MCF 10A (cell line): ENCODE measurements at regions not wholly inside any gene's neighbourhood (a gene's known extent, or its start where the extent isn't known, plus 50 kb on each side); places are given as distances from the start of the nearest gene placed in this dataset.

Experiments
- BruUV-seq: library from RNA; stranded (reverse); fragments of 400-500 nt; replicated peaks from 2 replicates; lab custom pipeline; 2021; lab: Mats Ljungman, UMichigan
- CTCF ChIA-PET: fragments of 300-600 bp; sonication (Branson Sonifier 250); formaldehyde crosslinking; extraction: SDS; loops from one replicate; lab custom pipeline; 2021; ENCODE audit warnings: antibody characterized with exemption, inconsistent platforms; lab: Yijun Ruan, JAX
- POLR2A ChIA-PET: fragments of 300-600, 350-650 bp; sonication (Branson Sonifier 250); formaldehyde crosslinking; extraction: SDS; loops from one replicate; lab custom pipeline; 2020; ENCODE audit warnings: antibody characterized with exemption, inconsistent platforms; lab: Yijun Ruan, JAX
- DNase-seq: peaks from one replicate; pipeline ENCODE4 v3.0.0-alpha.2; 2018; ENCODE audit not compliant: unreplicated experiment
- H3K27ac Mint-ChIP-seq: one replicate; pipeline ENCODE4 v1.8.0; 2022; ENCODE audit warnings: mild to moderate bottlenecking, low read depth, mixed read lengths; ENCODE audit not compliant: unreplicated experiment
- H3K27me3 Mint-ChIP-seq: one replicate; pipeline ENCODE4 v1.8.0; 2022; ENCODE audit warnings: mixed read lengths; ENCODE audit not compliant: insufficient read depth, unreplicated experiment
- H3K36me3 Mint-ChIP-seq: one replicate; pipeline ENCODE4 v1.8.0; 2022; ENCODE audit warnings: mild to moderate bottlenecking, moderate library complexity, mixed read lengths; ENCODE audit not compliant: insufficient read depth, unreplicated experiment
- H3K4me1 Mint-ChIP-seq: one replicate; pipeline ENCODE4 v1.8.0; 2022; ENCODE audit warnings: mixed read lengths; ENCODE audit not compliant: insufficient read depth, unreplicated experiment
- H3K4me3 Mint-ChIP-seq: one replicate; pipeline ENCODE4 v1.8.0; 2022; ENCODE audit warnings: mild to moderate bottlenecking, moderate library complexity, mixed read lengths; ENCODE audit not compliant: unreplicated experiment
- H3K9me3 Mint-ChIP-seq: one replicate; pipeline ENCODE4 v1.8.0; 2022; ENCODE audit warnings: mixed read lengths; ENCODE audit not compliant: unreplicated experiment
- intact Hi-C: fragments of 100-400 bp; cut with micrococcal nuclease; formaldehyde crosslinking; loops from 2 replicates; pipeline ENCODE4 v1.14.1; 2022
- TF ChIP-seq, protein P1 (sequence below): fragments of 200-600 bp; IDR thresholded peaks from one replicate; pipeline ENCODE4 v1.8.0; 2022; ENCODE audit warnings: antibody characterized with exemption, mild to moderate bottlenecking; ENCODE audit not compliant: unreplicated experiment

DNA sequence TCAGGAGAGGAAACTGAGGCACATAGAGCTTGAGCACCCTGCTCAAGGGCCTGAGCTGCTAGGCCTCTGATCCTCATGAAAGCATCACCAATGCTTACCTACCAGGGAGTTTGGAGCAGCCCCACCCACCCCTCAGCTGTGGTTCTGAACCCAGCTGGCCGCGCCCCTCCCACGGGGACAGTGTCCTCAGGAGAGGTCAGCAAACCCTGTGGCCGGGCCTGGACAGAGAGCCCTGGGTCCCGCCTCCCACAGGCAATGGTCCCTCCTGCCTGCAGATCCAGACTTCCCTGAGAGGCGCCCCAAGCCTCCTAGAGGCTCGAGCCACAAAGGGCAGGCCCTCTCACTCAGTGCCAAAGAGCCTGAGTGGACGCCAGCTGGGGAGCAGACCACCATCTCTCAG is 184.9 kb downstream of the BRD1 start:
- H3K9me3 Mint-ChIP-seq: peaks cover 15% of the 10 kb centered on the region
- no peak for DNase-seq
- TF ChIP-seq, protein P1, sequence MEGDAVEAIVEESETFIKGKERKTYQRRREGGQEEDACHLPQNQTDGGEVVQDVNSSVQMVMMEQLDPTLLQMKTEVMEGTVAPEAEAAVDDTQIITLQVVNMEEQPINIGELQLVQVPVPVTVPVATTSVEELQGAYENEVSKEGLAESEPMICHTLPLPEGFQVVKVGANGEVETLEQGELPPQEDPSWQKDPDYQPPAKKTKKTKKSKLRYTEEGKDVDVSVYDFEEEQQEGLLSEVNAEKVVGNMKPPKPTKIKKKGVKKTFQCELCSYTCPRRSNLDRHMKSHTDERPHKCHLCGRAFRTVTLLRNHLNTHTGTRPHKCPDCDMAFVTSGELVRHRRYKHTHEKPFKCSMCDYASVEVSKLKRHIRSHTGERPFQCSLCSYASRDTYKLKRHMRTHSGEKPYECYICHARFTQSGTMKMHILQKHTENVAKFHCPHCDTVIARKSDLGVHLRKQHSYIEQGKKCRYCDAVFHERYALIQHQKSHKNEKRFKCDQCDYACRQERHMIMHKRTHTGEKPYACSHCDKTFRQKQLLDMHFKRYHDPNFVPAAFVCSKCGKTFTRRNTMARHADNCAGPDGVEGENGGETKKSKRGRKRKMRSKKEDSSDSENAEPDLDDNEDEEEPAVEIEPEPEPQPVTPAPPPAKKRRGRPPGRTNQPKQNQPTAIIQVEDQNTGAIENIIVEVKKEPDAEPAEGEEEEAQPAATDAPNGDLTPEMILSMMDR: no peak
- no peaks in the 10 kb centered on the region for H3K27me3 Mint-ChIP-seq
- H3K36me3 Mint-ChIP-seq: no peaks in the 10 kb centered on the region
- intact Hi-C loops: no loop called here
- no peaks in the 10 kb centered on the region for H3K4me1 Mint-ChIP-seq
- no peak overlapping the region for H3K27ac Mint-ChIP-seq
- no TSS peak for BruUV-seq
- ChIA-PET POLR2A (no interaction called here), CTCF (no interaction called here)
- H3K4me3 Mint-ChIP-seq: no peak overlapping the region

DNA sequence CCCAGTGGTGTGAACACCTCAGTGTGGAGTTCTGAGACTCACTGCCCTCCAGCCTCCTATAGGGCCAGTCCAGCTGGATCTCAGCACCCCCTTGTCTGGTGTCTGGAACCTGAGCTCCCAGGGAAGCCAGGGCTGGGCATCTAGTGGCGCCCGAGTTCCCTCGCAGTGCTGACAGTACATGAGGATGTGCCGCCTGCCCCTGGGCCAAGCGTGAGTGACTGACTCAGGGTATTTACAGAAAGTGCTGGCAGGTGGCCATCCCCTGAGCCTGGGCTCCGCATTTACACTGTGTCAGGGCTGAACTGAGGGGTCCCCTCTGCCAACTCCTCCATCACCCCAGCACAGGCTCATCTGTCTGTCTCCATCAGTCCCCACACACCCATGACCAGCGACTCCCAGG is 185.3 kb downstream of the BRD1 start:
- no peaks in the 10 kb centered on the region for H3K36me3 Mint-ChIP-seq
- intact Hi-C loops: no loop called here

DNA sequence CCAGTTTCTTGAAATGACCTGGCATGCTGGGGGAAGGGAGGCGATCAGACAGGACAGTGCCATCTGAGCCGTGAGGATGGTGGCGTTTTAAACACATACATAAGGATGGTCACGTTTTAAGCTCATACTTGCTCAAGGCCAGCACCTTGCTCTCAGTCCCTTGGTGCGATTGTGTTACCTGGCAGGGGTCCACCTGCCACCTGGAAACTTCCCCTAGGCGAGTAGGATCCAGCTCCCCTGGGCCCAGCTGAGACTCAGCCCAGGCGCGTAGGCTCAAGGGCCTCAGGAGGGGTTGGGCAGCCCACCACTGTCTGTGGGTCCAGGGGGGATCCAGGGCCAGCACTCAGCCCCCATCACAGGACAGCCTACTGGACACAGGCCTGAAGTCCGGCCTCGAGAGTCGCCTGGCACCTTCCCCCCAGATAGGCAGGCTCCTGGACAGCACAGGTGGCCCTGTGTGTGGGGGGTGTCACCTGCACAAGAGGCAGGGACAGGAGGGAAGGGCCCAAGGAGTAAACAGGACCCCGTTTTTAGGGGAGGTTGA is 185.8 kb downstream of the BRD1 start:
- Mint-ChIP-seq H3K27me3 (no peaks in the 10 kb centered on the region), H3K27ac (no peak overlapping the region), H3K36me3 (no peaks in the 10 kb centered on the region), H3K9me3 (peaks cover 14% of the 10 kb centered on the region), H3K4me3 (no peak overlapping the region), H3K4me1 (no peaks in the 10 kb centered on the region)
- no TSS peak for BruUV-seq
- TF ChIP-seq, protein P1: no peak
- POLR2A ChIA-PET: no interaction called here
- CTCF ChIA-PET: no interaction called here
- DNase-seq: no peak
- intact Hi-C loops: no loop called here

More for the DNA sequence above, 185.3 kb downstream of the BRD1 start:
- Mint-ChIP-seq H3K9me3 (peaks cover 15% of the 10 kb centered on the region), H3K4me3 (no peak overlapping the region), H3K27ac (no peak overlapping the region), H3K27me3 (no peaks in the 10 kb centered on the region), H3K4me1 (no peaks in the 10 kb centered on the region)
- CTCF ChIA-PET: no interaction called here
- POLR2A ChIA-PET: no interaction called here
- no peak for DNase-seq
- TF ChIP-seq, protein P1: no peak
- no TSS peak for BruUV-seq

DNA sequence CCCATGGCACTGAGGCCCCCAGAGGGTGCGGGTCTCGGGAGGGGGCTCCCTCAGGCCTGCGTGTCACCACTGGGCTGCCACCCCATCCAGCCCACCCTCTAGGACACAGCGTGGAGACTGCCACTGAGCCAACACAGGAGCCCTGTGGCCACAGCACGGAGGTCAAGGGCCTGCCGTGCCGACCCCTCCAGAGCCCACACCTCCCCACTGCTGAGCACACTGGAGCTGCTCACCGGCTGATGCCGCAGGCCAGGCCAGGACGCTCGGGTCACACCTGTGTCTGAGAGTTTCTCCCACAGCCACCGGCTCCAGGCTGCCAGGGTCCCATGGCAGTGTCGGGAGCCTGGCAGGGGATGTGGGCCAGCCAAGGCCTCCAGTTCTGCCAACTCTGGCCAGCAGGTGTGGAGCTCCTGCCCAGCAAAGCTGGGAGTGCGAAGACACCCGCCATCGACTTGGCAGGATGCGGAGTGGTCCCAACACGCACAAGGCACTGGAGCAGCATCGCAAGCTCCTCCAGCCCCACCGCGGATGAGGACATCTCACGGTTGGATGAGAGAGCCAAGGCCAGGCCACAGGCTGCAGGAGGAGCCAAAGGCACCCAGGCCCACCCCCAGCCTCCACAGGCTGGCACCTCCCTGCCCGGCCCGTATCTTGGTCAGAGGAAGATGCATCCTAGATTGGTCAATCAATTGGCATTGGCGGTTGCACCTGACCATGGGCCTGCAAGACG is 187.1 kb downstream of the BRD1 start:
- H3K27ac Mint-ChIP-seq: no peak overlapping the region
- POLR2A ChIA-PET: no interaction called here
- H3K4me1 Mint-ChIP-seq: no peaks in the 10 kb centered on the region
- no peak overlapping the region for H3K4me3 Mint-ChIP-seq
- peaks cover 6% of the 10 kb centered on the region for H3K9me3 Mint-ChIP-seq
- no peaks in the 10 kb centered on the region for H3K36me3 Mint-ChIP-seq
- TF ChIP-seq, protein P1: no peak
- no peak for DNase-seq
- BruUV-seq: no TSS peak
- CTCF ChIA-PET: no interaction called here
- H3K27me3 Mint-ChIP-seq: no peaks in the 10 kb centered on the region
- intact Hi-C loops: no loop called here
